Keratinocyte (primary cell): ENCODE measurements at regions not wholly inside any gene's neighbourhood (a gene's known extent, or its start where the extent isn't known, plus 50 kb on each side); places are given as distances from the start of the nearest gene placed in this dataset.

Source experiments
- DNase-seq: peaks from one replicate; pipeline ENCODE4 v3.0.0-alpha.2; 2011; ENCODE audit warnings: low read depth, missing footprints, low spot score
- FAIRE-seq: peaks from 2 replicates; lab custom pipeline; 2011; peaks lifted over from hg19 to GRCh38; lab: Jason Lieb, UNC
- H2AFZ ChIP-seq: 2 replicates; pipeline ENCODE4 v1.6.0; 2012; ENCODE audit warnings: low read length, control low read depth, inconsistent platforms; ENCODE audit not compliant: control insufficient read depth
- H3K27ac ChIP-seq: 2 replicates; pipeline ENCODE4 v1.5.1; 2011; ENCODE audit warnings: low read length; ENCODE audit not compliant: control insufficient read depth, insufficient read depth
- H3K27me3 ChIP-seq: 3 replicates; pipeline ENCODE4 v1.6.0; 2011; ENCODE audit warnings: low read length; ENCODE audit not compliant: control insufficient read depth, insufficient read depth; ENCODE audit errors: extremely low read depth
- H3K36me3 ChIP-seq, 2 experiments: 2 replicates in 1 of 2; 3 replicates in 1 of 2; pipeline ENCODE4 v1.5.1; 2011; ENCODE audit warnings: low read length in 2 of 2, mild to moderate bottlenecking in 1 of 2; ENCODE audit not compliant: control insufficient read depth in 2 of 2, insufficient read depth in 2 of 2; ENCODE audit errors: extremely low read depth in 1 of 2
- H3K4me1 ChIP-seq: 3 replicates; pipeline ENCODE4 v1.5.1; 2011; ENCODE audit warnings: low read length; ENCODE audit not compliant: control insufficient read depth, insufficient read depth; ENCODE audit errors: extremely low read depth
- H3K4me2 ChIP-seq: 3 replicates; pipeline ENCODE4 v1.6.0; 2011; ENCODE audit warnings: low read depth, low read length; ENCODE audit not compliant: control insufficient read depth, insufficient read depth; ENCODE audit errors: extremely low read depth
- H3K4me3 ChIP-seq, 3 experiments: fragments of 200-600 bp in 1 of 3; sonication (generic) in 1 of 3; 2 replicates in 2 of 3; 3 replicates in 1 of 3; pipeline ENCODE4 v1.5.1; 2011 to 2016; ENCODE audit warnings: low read length in 3 of 3, mild to moderate bottlenecking in 3 of 3, control low read depth in 2 of 3, inconsistent platforms in 1 of 3, low read depth in 1 of 3, mixed read lengths in 1 of 3, mixed run types in 1 of 3, moderate library complexity in 1 of 3; ENCODE audit not compliant: control insufficient read depth in 2 of 3, insufficient read depth in 2 of 3; ENCODE audit errors: extremely low read depth in 1 of 3
- H3K79me2 ChIP-seq: 2 replicates; pipeline ENCODE4 v1.6.0; 2012; ENCODE audit warnings: low read length; ENCODE audit not compliant: control insufficient read depth, insufficient read depth
- H3K9ac ChIP-seq: 3 replicates; pipeline ENCODE4 v1.6.0; 2011; ENCODE audit warnings: low read length; ENCODE audit not compliant: control insufficient read depth, insufficient read depth; ENCODE audit errors: extremely low read depth
- H3K9me1 ChIP-seq: 3 replicates; pipeline ENCODE4 v1.6.0; 2011; ENCODE audit warnings: low read length; ENCODE audit not compliant: control insufficient read depth, insufficient read depth; ENCODE audit errors: extremely low read depth
- H3K9me3 ChIP-seq: 2 replicates; pipeline ENCODE4 v1.5.1; 2012; ENCODE audit warnings: low read depth, low read length; ENCODE audit not compliant: control insufficient read depth
- H4K20me1 ChIP-seq: 3 replicates; pipeline ENCODE4 v1.6.0; 2011; ENCODE audit warnings: low read length; ENCODE audit not compliant: control insufficient read depth, insufficient read depth; ENCODE audit errors: extremely low read depth
- EZH2 ChIP-seq: IDR thresholded peaks from one replicate; pipeline ENCODE4 v1.6.1; 2012; ENCODE audit warnings: inconsistent platforms, mild to moderate bottlenecking, low read length, moderate library complexity
- dilution Hi-C: fragments of 300-500 bp; cut with MboI; formaldehyde crosslinking; loops from one replicate; pipeline ENCODE4 v1.7.0; 2020; ENCODE audit warnings: low sequenced_read_pairs; ENCODE audit not compliant: extremely low pct_ligation_motif_present
- TF ChIP-seq, protein P1 (sequence below), 3 experiments: IDR thresholded peaks in 1 of 3; conservative IDR thresholded peaks in 1 of 3; optimal IDR thresholded peaks in 1 of 3; 2 replicates in 2 of 3; 3 replicates in 1 of 3; pipeline versions ENCODE3 to v1.5.1; 2011; ENCODE audit warnings: low read length in 3 of 3, mild to moderate bottlenecking in 3 of 3, moderate library complexity in 2 of 3, control low read depth in 1 of 3, inconsistent platforms in 1 of 3; ENCODE audit not compliant: insufficient read depth in 2 of 3; ENCODE audit errors: extremely low read depth in 1 of 3

DNA sequence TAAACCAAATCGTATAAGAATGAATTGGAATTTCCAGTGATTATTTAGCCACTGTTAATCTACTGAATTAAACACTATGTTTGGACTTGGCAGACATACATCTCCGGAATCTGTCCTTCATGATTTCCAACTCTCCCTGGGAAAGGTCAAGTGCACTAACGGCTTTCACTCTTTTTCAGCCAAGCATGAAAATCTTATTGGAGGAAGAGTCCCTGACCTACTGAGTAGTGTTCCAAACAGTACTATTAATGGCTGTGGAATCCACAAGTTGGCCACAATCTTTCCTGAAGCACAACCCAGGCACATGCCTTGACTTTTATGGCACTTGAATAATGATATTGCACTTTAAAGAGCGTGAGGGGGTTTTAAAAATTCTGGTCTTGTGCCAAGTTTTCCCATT is 318.9 kb upstream of the RND3 start:
- no peak overlapping the region for H2AFZ ChIP-seq
- no peak overlapping the region for H3K4me2 ChIP-seq
- dilution Hi-C loops, result no loop called here
- H3K4me1 ChIP-seq, result peaks cover under 1% of the 10 kb centered on the region
- H3K27me3 ChIP-seq, result no peaks in the 10 kb centered on the region
- no peaks in the 10 kb centered on the region for H4K20me1 ChIP-seq
- no peaks in the 10 kb centered on the region for H3K9me3 ChIP-seq
- FAIRE-seq (no peak), DNase-seq (no peak)
- no peak overlapping the region for H3K4me3 ChIP-seq
- no peak overlapping the region for H3K9ac ChIP-seq
- no peaks in the 10 kb centered on the region for H3K79me2 ChIP-seq
- H3K9me1 ChIP-seq, result no peaks in the 10 kb centered on the region
- TF ChIP-seq, protein P1, sequence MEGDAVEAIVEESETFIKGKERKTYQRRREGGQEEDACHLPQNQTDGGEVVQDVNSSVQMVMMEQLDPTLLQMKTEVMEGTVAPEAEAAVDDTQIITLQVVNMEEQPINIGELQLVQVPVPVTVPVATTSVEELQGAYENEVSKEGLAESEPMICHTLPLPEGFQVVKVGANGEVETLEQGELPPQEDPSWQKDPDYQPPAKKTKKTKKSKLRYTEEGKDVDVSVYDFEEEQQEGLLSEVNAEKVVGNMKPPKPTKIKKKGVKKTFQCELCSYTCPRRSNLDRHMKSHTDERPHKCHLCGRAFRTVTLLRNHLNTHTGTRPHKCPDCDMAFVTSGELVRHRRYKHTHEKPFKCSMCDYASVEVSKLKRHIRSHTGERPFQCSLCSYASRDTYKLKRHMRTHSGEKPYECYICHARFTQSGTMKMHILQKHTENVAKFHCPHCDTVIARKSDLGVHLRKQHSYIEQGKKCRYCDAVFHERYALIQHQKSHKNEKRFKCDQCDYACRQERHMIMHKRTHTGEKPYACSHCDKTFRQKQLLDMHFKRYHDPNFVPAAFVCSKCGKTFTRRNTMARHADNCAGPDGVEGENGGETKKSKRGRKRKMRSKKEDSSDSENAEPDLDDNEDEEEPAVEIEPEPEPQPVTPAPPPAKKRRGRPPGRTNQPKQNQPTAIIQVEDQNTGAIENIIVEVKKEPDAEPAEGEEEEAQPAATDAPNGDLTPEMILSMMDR (optimal IDR thresholded peaks at IDR 0.05 in 1 of 3, IDR thresholded peaks at IDR 0.05 in 1 of 3, conservative IDR thresholded peaks at IDR 0.05 in 1 of 3; ENCODE audit: extremely low read depth in 1 of 3, insufficient read depth in 2 of 3, low read length in 3 of 3), result no peak
- no peak for TF ChIP-seq EZH2
- no peaks in the 10 kb centered on the region for H3K36me3 ChIP-seq
- no peak overlapping the region for H3K27ac ChIP-seq

DNA sequence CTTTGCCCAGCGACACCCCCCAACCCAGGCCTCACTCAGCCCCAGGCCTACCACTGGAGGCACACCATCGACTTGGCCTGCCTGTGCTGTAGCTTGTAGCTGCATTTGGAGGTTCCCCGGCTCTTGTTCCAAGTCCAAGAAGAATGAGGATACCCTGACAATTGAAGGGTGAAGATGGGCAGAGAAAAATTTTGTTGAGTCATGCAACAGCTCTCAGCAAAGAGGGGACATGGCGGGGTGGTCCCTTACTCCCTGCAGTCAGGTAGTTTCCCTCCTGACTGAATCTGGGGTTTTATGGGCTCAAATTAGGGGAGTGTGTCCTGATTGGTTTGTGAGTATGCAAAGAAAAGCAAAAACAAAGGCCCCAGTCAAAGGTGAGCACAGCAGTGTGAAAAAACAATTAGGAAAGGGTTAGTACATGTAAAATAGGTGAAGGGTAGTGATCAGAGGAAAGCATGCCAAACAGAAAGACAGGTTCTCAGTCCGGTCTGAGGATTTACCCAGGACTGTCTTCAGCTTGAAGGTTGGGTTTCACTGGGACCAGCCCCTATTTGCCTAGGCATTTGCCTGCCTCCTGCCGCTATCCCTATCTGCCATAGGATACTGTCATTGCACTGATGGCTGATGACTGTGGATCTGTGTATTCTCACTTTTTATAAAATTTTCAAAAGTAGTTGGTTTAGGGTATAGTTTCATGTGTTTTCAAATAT is 316.4 kb upstream of the RND3 start:
- Histone ChIP-seq H3K4me1 (no peaks in the 10 kb centered on the region), H3K4me3 (no peak overlapping the region), H3K27ac (no peak overlapping the region), H2AFZ (no peak overlapping the region), H3K9ac (no peak overlapping the region), H3K9me1 (no peaks in the 10 kb centered on the region), H3K36me3 (no peaks in the 10 kb centered on the region), H4K20me1 (no peaks in the 10 kb centered on the region), H3K27me3 (no peaks in the 10 kb centered on the region), H3K9me3 (no peaks in the 10 kb centered on the region), H3K4me2 (no peak overlapping the region), H3K79me2 (no peaks in the 10 kb centered on the region)
- TF ChIP-seq, protein P1 (optimal IDR thresholded peaks at IDR 0.05 in 1 of 3, IDR thresholded peaks at IDR 0.05 in 1 of 3, conservative IDR thresholded peaks at IDR 0.05 in 1 of 3; ENCODE audit: extremely low read depth in 1 of 3, insufficient read depth in 2 of 3, low read length in 3 of 3), result no peak
- TF ChIP-seq EZH2, result no peak
- dilution Hi-C loops, result no loop called here
- FAIRE-seq (no peak), DNase-seq (no peak)
